GM12892 (cell line): ENCODE measurements at regions not wholly inside any gene's neighbourhood (a gene's known extent, or its start where the extent isn't known, plus 50 kb on each side); places are given as distances from the start of the nearest gene placed in this dataset.

ENCODE experiments used
- DNase-seq: peaks from one replicate; pipeline ENCODE4 v3.0.0; 2011; ENCODE audit not compliant: insufficient read length
- FAIRE-seq: peaks from 2 replicates; lab custom pipeline; 2011; peaks lifted over from hg19 to GRCh38; lab: Jason Lieb, UNC
- POLR2A ChIP-seq: IDR thresholded peaks from 2 replicates; pipeline ENCODE4 v1.6.1; 2011; ENCODE audit warnings: low read depth, low read length, control low read depth
- POLR2AphosphoS5 ChIP-seq: IDR thresholded peaks from 2 replicates; pipeline ENCODE4 v1.6.1; 2011; ENCODE audit warnings: low read depth, low read length, control low read depth
- TAF1 ChIP-seq: IDR thresholded peaks from 2 replicates; pipeline ENCODE4 v1.6.1; 2011; ENCODE audit warnings: low read depth, mild to moderate bottlenecking, control low read depth, low read length, borderline replicate concordance

DNA sequence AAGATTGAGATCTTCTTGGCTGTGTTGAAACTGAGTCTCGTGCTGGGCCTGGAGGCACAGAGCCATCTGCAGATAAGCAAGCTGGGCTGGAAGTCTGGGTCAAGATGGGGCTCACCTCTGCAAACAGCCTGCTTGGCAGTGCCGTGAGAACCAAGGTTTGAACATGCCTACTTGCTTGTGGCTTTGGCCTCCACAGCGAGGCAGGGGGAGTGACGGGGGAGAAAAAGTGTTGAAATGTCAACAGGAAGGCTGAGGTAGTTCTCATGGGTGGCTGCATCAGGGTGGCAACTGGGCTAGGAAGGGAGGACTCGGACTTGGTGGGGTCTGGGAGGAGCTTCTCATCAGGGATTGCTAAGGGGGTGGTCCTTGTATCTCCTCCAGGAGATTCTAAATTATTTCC, 99.7 kb downstream of the THNSL2 start:
- FAIRE-seq (no peak), DNase-seq (no peak)
- TF ChIP-seq POLR2AphosphoS5 = no peak
- TF ChIP-seq POLR2A = no peak

DNA sequence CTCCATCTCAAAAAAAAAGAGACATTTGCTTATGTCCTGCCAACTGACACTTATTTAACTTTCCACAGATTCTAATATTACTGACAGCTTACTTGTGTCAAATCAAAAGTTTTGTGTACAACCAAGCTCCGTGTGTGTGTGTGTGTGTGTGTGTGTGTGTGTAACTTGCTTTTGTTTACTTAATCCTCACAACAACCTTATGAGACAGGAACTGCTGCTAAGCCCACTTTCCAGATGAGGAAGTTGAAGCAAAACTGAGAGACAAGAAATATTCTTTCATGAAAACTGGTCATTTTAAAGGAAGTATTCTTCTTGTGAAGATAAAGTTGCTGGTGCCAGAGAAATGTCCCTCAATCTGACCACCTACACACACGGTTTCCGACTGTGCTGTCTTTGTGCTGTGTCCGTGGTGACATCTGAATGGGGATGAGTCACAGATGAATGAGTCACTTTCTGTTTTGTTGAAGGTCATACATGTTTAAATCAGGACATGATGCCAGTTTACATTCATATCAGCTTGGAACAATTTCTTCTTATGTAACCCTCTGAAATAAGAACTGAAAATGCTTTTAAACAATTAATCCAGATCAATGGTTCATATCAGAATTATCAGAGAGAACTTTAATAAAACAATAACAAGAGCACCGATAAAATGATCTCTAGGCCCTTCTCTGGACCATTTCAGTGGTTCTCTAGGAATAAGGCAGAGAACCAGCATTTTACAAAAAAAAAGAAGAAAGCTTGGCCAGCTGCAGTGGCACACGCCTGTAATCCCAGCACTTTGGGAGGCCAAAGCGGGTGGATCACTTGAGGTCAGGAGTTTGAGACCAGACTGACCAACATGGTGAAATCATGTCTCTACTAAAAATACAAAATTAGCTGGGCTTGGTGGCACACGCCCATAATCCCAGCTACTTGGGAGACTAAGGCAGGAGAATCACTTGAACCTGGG, 95.5 kb downstream of the THNSL2 start:
- no peak for DNase-seq
- peak; percentile 76 for FAIRE-seq
- TF ChIP-seq TAF1 (no peak), POLR2A (no peak), POLR2AphosphoS5 (no peak)

DNA sequence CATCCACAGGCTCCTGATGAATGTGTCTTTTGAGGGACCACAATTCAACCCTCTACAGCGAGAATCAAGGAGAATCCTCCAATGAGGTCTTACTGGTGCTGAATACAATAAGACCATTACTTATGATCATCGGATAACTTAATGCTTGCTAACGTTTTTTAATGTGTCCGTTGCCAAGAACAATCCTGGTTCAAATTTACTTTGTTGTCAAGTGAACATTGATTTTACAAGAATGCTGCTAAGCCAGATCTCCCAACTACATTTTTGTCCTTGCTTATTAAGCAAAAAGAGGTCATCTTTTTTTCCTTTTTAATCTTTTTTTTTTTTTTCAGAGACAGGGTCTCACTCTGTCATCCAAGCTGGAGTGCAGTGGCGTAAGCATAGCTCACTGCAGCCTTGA, 93.7 kb downstream of the THNSL2 start:
- no peak for TF ChIP-seq POLR2AphosphoS5
- DNase-seq = no peak
- no peak for FAIRE-seq

DNA sequence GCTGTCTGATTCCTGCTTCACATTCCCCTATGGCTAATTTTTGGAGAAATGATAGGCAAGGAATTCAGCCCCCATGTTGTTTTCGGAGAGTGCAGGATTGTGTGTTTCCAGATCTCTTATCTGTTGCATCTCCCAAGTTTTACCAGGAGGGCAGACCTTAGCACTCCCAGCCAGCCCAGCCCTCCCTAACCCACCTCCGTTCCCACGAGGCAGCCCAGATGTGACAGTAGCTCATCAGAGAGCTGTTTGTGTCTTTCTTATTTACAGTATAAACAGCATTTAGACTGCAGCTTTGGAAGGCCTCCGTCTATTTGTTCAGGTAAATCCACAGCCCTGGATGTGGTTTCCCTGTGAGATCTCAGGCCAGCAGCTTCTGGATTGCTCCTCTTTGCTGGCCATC, 91.6 kb downstream of the THNSL2 start:
- FAIRE-seq (no peak), DNase-seq (no peak)
- TF ChIP-seq POLR2A = no peak
- TF ChIP-seq TAF1 = no peak
- TF ChIP-seq POLR2AphosphoS5 = no peak

DNA sequence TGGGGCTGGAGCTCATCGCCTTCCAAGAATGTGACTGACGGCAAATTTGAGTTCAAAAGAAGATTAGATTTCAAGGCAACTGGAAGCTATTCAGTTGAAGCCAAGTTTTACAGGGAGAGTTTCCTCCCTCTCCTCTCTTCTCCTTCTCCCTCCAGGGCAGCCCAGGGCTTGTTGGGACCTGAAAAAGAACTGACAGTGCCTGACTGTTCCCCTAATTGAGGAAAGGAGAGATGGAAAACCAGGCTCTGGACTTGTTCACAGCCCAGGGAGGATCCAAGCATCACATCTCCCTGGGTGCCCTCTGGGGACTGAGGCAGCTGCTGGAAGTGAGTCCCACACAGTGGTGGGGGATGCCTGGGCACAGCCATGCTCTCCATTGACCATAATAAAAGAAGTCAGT, 88.1 kb downstream of the THNSL2 start:
- no peak for DNase-seq
- TF ChIP-seq POLR2A (no peak), POLR2AphosphoS5 (no peak), TAF1 (no peak)
- no peak for FAIRE-seq

DNA sequence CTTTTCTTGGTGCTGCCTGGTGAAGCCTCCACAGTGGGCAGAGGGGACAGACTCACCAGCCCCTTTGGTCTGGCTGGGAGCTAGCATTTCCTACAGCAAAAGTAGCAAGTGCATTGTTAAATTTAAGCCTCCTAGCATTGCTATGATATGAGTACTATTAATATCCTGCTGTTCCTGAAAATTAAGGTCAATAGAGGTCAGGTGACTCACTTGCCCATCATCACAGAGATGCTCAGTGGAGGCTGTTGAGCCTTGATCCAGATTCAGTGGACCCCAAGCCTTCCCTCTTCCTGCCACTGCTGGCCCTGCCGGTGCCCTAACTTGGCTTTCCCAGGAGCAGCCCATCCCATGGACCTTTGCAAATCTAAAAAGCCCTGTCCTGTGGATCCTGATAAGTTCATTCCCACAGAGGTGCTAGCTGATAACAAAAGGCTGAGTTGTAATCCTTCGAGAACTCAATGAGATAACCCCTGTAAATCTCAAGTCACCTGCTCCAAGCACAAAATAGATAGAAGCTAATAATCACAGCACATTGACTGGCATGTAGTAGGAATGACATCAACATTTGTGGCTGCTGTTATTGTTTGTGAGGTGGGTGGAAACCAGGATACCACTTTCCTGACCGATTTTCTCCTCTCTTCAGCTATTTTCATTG, 84.4 kb downstream of the THNSL2 start:
- DNase-seq = no peak
- TF ChIP-seq POLR2A = no peak
- no peak for TF ChIP-seq TAF1
- TF ChIP-seq POLR2AphosphoS5 = no peak
- FAIRE-seq = no peak

DNA sequence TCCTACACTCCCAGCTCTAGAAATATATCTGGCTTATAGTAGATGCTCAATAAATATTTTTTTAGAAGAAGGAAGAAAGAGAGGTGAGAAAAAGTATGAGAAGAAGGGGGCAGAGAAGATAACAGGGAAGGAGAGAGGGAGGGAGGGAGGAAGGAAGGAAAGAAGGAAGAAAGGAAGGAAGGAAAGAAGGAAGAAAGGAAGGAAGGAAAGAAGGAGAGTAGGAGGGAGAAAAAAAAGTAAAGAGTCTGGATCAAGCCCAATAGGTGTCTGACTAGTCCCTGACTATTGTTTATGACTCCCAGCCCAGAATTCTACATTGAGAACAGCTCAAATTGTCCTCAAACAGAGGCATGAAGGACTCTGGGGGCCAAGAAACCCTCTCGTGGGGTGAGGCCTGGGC, 83.9 kb downstream of the THNSL2 start:
- DNase-seq (no peak), FAIRE-seq (no peak)

DNA sequence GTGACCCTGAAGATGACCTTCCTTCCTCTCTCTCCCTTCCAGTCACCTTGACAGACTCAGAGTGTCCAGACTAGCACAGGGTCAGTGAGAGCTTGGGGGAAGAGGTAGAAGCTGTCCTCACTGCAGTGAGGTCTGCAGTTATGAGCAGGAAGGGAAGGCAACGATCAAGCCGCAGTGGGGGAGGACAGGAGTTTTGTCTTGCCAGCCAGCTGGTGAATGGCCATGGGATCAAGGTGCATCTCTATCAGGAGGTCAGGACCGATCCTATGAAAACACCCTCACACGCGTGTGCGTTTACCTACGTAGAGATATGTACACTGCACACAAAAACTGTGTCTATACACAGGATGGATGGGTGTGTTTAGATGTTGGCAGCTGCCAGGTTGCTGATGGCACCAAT, 83.2 kb downstream of the THNSL2 start:
- DNase-seq (no peak), FAIRE-seq (no peak)
- TF ChIP-seq TAF1 (no peak), POLR2A (no peak), POLR2AphosphoS5 (no peak)

More for the DNA sequence above, 83.9 kb downstream of the THNSL2 start:
- TF ChIP-seq POLR2AphosphoS5 (no peak), POLR2A (no peak), TAF1 (no peak)

DNA sequence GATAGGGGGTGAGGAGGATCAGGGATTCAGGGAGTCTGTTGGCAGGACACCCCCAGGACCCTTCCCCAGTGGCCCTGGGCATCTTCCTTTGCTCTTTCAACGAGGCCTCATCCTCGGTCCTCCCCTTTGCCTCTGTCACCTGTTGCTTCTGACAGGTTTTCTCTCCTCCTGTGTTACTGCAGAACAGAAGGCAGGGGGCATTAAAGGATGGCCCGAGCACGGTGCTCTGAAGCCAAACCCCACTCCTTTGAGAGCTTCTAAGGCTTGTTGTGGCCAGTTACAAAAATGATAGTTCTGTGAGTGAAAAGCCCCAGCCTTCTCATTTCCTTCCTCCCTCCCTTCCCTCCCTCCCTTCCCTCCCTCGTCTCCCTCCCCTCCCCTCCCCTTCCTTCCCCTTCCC, 82.5 kb downstream of the THNSL2 start:
- FAIRE-seq (no peak), DNase-seq (no peak)
- no peak for TF ChIP-seq POLR2AphosphoS5
- TF ChIP-seq POLR2A = no peak
- no peak for TF ChIP-seq TAF1

DNA sequence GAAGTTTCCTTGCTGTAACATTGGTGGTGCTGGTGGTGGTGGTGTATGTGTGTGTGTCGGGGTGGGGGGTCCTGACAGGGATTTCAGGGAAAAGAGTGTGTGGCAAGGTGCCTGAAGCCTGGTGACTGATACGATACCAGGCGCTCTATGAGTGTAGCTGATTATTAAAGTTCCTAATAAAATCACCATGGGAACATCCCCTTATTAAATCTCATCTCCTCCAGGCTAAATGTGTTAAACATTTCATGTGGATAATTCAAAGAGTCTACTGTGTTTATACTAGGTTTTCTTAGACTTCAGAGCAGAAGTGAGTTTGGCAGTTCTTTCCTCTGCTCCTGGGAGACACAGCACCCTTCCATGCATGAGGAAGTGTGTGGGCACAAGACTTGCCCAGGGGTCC, 82.0 kb downstream of the THNSL2 start:
- TF ChIP-seq POLR2A = no peak
- TF ChIP-seq POLR2AphosphoS5 = no peak
- no peak for TF ChIP-seq TAF1
- FAIRE-seq (no peak), DNase-seq (no peak)

DNA sequence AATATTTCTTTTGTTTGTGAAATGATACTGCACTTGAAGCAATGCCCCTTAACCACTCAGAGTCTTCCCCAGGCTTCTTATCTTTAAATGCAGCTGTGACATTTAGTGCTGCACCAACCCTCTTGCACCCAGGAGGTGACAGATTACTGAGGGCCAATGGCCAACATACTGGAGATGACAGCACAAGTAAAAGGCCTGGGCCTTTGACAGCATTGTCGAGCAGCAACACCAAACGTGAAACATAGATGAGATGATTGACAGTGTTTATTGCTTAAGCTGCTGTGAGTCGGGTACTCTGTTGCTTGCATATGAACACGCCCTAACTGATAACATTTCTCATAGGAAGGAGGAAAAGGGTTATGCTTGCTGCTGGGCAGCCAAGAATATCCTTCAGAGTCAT, 80.3 kb downstream of the THNSL2 start:
- no peak for TF ChIP-seq TAF1
- TF ChIP-seq POLR2A = no peak
- TF ChIP-seq POLR2AphosphoS5 = no peak
- DNase-seq (no peak), FAIRE-seq (no peak)
